PC-9 (cell line): ENCODE measurements at regions not wholly inside any gene's neighbourhood (a gene's known extent, or its start where the extent isn't known, plus 50 kb on each side); places are given as distances from the start of the nearest gene placed in this dataset.

Experiments
- BruUV-seq: library from RNA; stranded (reverse); fragments of 400-500 nt; replicated peaks from 2 replicates; lab custom pipeline; 2021; lab: Mats Ljungman, UMichigan
- CTCF ChIA-PET: fragments of 300-600 bp; sonication (Branson Sonifier 250); formaldehyde crosslinking; loops from one replicate; lab custom pipeline; 2022; ENCODE audit warnings: antibody characterized with exemption; lab: Charles Lee
- POLR2A ChIA-PET: fragments of 300-600 bp; sonication (Branson Sonifier 250); formaldehyde crosslinking; loops from one replicate; lab custom pipeline; 2022; ENCODE audit warnings: antibody characterized with exemption; ENCODE audit not compliant: unreplicated experiment; lab: Charles Lee
- DNase-seq, 2 experiments: peaks; one replicate each; pipeline versions ENCODE4 v3.0.0 to v3.0.0-alpha.2; 2015 to 2022; ENCODE audit warnings: mixed read lengths in 1 of 2
- H2AFZ ChIP-seq: fragments of 200-600 bp; sonication (generic); 2 replicates; pipeline ENCODE4 v1.8.1; 2017; ENCODE audit warnings: antibody characterized with exemption
- H3F3A ChIP-seq: fragments of 200-600 bp; sonication (generic); 2 replicates; pipeline ENCODE4 v1.8.1; 2017; ENCODE audit warnings: antibody characterized with exemption, mild to moderate bottlenecking, low read depth; ENCODE audit not compliant: insufficient read depth
- H3K27ac ChIP-seq: fragments of 200-600 bp; sonication (generic); 2 replicates; pipeline ENCODE4 v1.6.1; 2016; ENCODE audit warnings: mixed run types
- H3K27me3 ChIP-seq: fragments of 200-600 bp; sonication (generic); 2 replicates; pipeline ENCODE4 v1.6.1; 2016; ENCODE audit warnings: low read depth, mixed run types; ENCODE audit not compliant: insufficient read depth
- H3K36me3 ChIP-seq: fragments of 200-600 bp; sonication (generic); 2 replicates; pipeline ENCODE4 v1.6.1; 2016; ENCODE audit warnings: low read depth, mixed run types
- H3K4me1 ChIP-seq: fragments of 200-600 bp; sonication (generic); replicated peaks from 2 replicates; pipeline ENCODE4 v1.6.1; 2016; ENCODE audit warnings: mixed run types; ENCODE audit not compliant: insufficient read depth
- H3K4me2 ChIP-seq: fragments of 200-600 bp; sonication (generic); 2 replicates; pipeline ENCODE4 v1.6.1; 2017; ENCODE audit warnings: mixed run types
- H3K4me3 ChIP-seq: fragments of 200-600 bp; sonication (generic); 2 replicates; pipeline ENCODE4 v1.6.1; 2016; ENCODE audit warnings: mixed run types
- H3K79me2 ChIP-seq: fragments of 200-600 bp; sonication (generic); 2 replicates; pipeline ENCODE4 v1.6.1; 2017; ENCODE audit warnings: low read depth, mixed run types
- H3K9me2 ChIP-seq: fragments of 200-600 bp; sonication (generic); 2 replicates; pipeline ENCODE4 v1.8.1; 2017; ENCODE audit warnings: mild to moderate bottlenecking; ENCODE audit not compliant: insufficient read depth
- H3K9me3 ChIP-seq: fragments of 200-600 bp; sonication (generic); 2 replicates; pipeline ENCODE4 v1.8.1; 2016; ENCODE audit warnings: low read depth; ENCODE audit not compliant: insufficient read depth
- H4K20me1 ChIP-seq: fragments of 200-600 bp; sonication (generic); 2 replicates; pipeline ENCODE4 v1.8.1; 2017; ENCODE audit not compliant: insufficient read depth
- CTCF ChIP-seq: fragments of 200-600 bp; sonication (generic); conservative IDR thresholded peaks from 2 replicates; pipeline ENCODE4 v1.6.1; 2017; ENCODE audit warnings: mixed run types, antibody characterized with exemption, mild to moderate bottlenecking, moderate library complexity
- EZH2 ChIP-seq: fragments of 200-600 bp; sonication (generic); IDR thresholded peaks from 2 replicates; pipeline ENCODE4 v1.8.0; 2017; ENCODE audit warnings: antibody characterized with exemption, low read depth
- intact Hi-C: fragments of 100-400 bp; cut with micrococcal nuclease; formaldehyde crosslinking; loops from one replicate; pipeline ENCODE4 v1.10.0; 2022; ENCODE audit not compliant: unreplicated experiment

DNA sequence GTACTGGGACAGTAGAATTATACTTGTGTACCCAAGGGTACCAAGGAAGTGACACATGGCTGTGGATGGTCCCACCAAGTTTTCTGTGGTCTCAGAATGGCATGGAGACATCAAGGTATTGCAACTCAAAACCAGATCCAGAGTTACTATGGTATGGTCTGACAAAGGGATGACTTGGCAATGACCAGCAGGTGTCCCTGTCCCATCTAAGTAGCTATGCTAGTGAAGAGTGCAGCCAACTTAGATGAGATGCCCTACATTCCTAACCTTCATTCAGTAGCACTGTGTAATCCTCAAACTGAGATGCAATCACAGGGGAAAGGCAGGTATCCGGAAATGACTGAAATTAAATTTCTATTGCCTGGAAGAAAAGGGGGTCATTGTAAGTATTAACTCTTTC, 188.7 kb upstream of the TMEM260 start:
- Histone ChIP-seq H3K9me2 (no peaks in the 10 kb centered on the region), H3K4me3 (no peak overlapping the region), H3K9me3 (no peaks in the 10 kb centered on the region), H3K79me2 (no peaks in the 10 kb centered on the region), H2AFZ (no peak overlapping the region), H3K36me3 (no peaks in the 10 kb centered on the region), H3F3A (no peaks in the 10 kb centered on the region), H3K4me1 (no peaks in the 10 kb centered on the region), H3K27ac (no peak overlapping the region), H3K4me2 (no peak overlapping the region), H4K20me1 (no peaks in the 10 kb centered on the region), H3K27me3 (no peaks in the 10 kb centered on the region)
- CTCF ChIA-PET = no interaction called here
- BruUV-seq = no TSS peak
- TF ChIP-seq EZH2 (no peak), CTCF (peak; percentile 40; the same call in 1 of the 2 replicates)
- intact Hi-C loops = no loop called here
- POLR2A ChIA-PET = interaction anchor here (0.6 kb wide), 1 partner anchor 1200 kb away, joined by 4 read pairs; the partner anchor contains the start of gene DLGAP5
- peak in 1 of 2 experiments; percentile 40 for DNase-seq

DNA sequence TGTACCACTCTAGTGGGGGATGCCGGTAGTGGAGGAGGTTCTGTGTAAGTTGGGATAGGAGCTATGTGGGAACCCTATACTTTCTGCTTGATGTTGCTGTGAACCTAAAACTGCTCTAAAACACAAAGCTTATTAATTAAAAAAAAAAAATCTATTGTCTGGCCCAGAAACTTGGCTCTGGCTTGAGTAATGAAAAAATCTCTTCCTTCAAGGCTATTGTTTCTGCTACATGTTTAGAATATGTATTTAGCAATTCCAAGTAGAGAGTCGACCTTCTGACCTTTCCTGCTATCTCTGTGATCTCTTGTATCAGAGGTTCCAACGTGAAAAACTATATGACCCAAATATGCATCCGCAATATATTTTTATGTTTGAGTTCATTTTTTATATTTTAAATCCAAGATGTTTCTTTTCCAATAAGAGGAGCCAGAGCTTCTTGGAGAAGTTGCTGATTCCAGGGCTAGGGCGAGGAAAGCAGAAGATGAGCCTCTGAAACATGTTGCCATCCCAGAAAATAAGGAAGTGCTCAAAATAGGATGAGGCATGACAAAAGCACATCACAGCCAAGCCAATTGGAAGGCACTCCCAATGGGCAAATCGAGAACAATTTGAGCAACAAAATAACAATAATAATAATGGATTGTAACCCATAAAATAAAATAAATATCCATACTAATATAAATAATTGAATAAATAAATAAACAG, 184.6 kb upstream of the TMEM260 start:
- POLR2A ChIA-PET = no interaction called here
- CTCF ChIA-PET = interaction anchor here (0.6 kb wide), 1 partner anchor 16 kb away, joined by 9 read pairs; no protein-coding TSS in a partner anchor

More for the DNA sequence above, 184.6 kb upstream of the TMEM260 start:
- Histone ChIP-seq H3K36me3 (no peaks in the 10 kb centered on the region), H3K27me3 (no peaks in the 10 kb centered on the region), H3K4me1 (peaks cover 2% of the 10 kb centered on the region), H4K20me1 (no peaks in the 10 kb centered on the region), H3K79me2 (no peaks in the 10 kb centered on the region), H3K27ac (no peak overlapping the region), H3K9me2 (no peaks in the 10 kb centered on the region), H3K4me3 (no peak overlapping the region), H3K9me3 (no peaks in the 10 kb centered on the region), H2AFZ (no peak overlapping the region), H3F3A (no peaks in the 10 kb centered on the region), H3K4me2 (no peak overlapping the region)
- no peak for TF ChIP-seq EZH2
- TF ChIP-seq CTCF = no peak
- intact Hi-C loops = no loop called here
- DNase-seq = no peak
- no TSS peak for BruUV-seq
